K562 (cell line): ENCODE measurements at regions not wholly inside any gene's neighbourhood (a gene's known extent, or its start where the extent isn't known, plus 50 kb on each side); places are given as distances from the start of the nearest gene placed in this dataset.

Experiments used
- CREB3 ChIP-seq: fragments of 450-650 bp; conservative IDR thresholded peaks from 2 replicates; pipeline ENCODE4 v1.6.1; 2016; ENCODE audit warnings: missing genetic modification characterization, low read depth, mild to moderate bottlenecking, missing compliant biosample characterization, moderate library complexity
- MGA ChIP-seq: fragments of 450-650 bp; IDR thresholded peaks from 2 replicates; pipeline ENCODE4 v1.6.1; 2016; ENCODE audit warnings: mild to moderate bottlenecking, moderate library complexity
- YY1 ChIP-seq, 3 experiments: IDR thresholded peaks; 2 replicates each; pipeline ENCODE4 v1.6.1; 2011; ENCODE audit warnings: low read length in 2 of 3, mild to moderate bottlenecking in 2 of 3, moderate library complexity in 2 of 3, borderline replicate concordance in 1 of 3, control low read depth in 1 of 3, low read depth in 1 of 3; ENCODE audit not compliant: insufficient read depth in 3 of 3, insufficient replicate concordance in 2 of 3, control insufficient read depth in 1 of 3, insufficient read length in 1 of 3; ENCODE audit errors: extremely low read depth in 1 of 3
- ZBTB11 ChIP-seq, 3 experiments: fragments of 200-800 bp in 1 of 3; fragments of 250-450 bp in 1 of 3; fragments of 450-650 bp in 1 of 3; sonication (Bioruptor Pico) in 1 of 3; sonication (Bioruptor generic) in 1 of 3; formaldehyde crosslinking in 1 of 3; IDR thresholded peaks; 2 replicates each; pipeline versions ENCODE4 v1.6.1 to v1.8.0; 2016 to 2022; ENCODE audit warnings: mild to moderate bottlenecking in 2 of 3, missing genetic modification characterization in 2 of 3, missing compliant biosample characterization in 1 of 3, moderate library complexity in 1 of 3
- ZBTB17 ChIP-seq: fragments of 450-650 bp; formaldehyde crosslinking; IDR thresholded peaks from 2 replicates; pipeline ENCODE4 v1.4.0; 2020; ENCODE audit warnings: mild to moderate bottlenecking
- ZBTB9 ChIP-seq: fragments of 450-650 bp; formaldehyde crosslinking; IDR thresholded peaks from 2 replicates; pipeline ENCODE4 v1.4.0; 2020; ENCODE audit warnings: mild to moderate bottlenecking, moderate library complexity

- TF ChIP-seq MGA (peak; percentile 44; the same call in 1 of the 2 replicates), ZBTB9 (peak; percentile 83), YY1 (IDR thresholded peaks at IDR 0.05; ENCODE audit: borderline replicate concordance in 1 of 3, control insufficient read depth in 1 of 3, extremely low read depth in 1 of 3, insufficient read depth in 3 of 3, insufficient read length in 1 of 3, insufficient replicate concordance in 2 of 3, low read depth in 1 of 3, low read length in 2 of 3) (peak; percentile 34 to 81 (median 54)), ZBTB17 (peak; percentile 65), ZBTB11 (CRISPR knock-in tag; IDR thresholded peaks at IDR 0.05) (0 out of 6 replicates have a peak, but pooled peaks of 1 of the 3 experiments have one; percentile 26), CREB3 (tag) (peak; percentile 78)
These were observed 197.9 kb downstream of the PYDC2 start (continued) for GRCh38 chr3:191658781-191659419.
